GM23338 (cell line): ENCODE measurements at regions not wholly inside any gene's neighbourhood (a gene's known extent, or its start where the extent isn't known, plus 50 kb on each side); places are given as distances from the start of the nearest gene placed in this dataset.

ENCODE experiments used
- ATAC-seq: fragments of 200-7000 bp; cut with Tn5 transposase; 3 replicates; pipeline ENCODE4 v1.9.1; 2020
- DNase-seq: peaks from one replicate; pipeline ENCODE4 v3.0.0-alpha.2; 2015; ENCODE audit warnings: low spot score
- H2AFZ ChIP-seq: fragments of 200-600 bp; sonication (generic); 2 replicates; pipeline ENCODE4 v1.8.0; 2016; ENCODE audit warnings: antibody characterized with exemption, mild to moderate bottlenecking, moderate library complexity
- H3F3A ChIP-seq: fragments of 200-600 bp; sonication (generic); replicated peaks from 2 replicates; pipeline ENCODE4 v1.8.0; 2017; ENCODE audit warnings: antibody characterized with exemption, mixed run types, low read depth
- H3K27ac ChIP-seq: fragments of 200-600 bp; sonication (generic); 2 replicates; pipeline ENCODE4 v1.6.1; 2016; ENCODE audit warnings: low read depth
- H3K27me3 ChIP-seq: fragments of 200-600 bp; sonication (generic); 2 replicates; pipeline ENCODE4 v1.8.0; 2016; ENCODE audit warnings: mild to moderate bottlenecking, mixed run types, moderate library complexity; ENCODE audit not compliant: insufficient read depth
- H3K36me3 ChIP-seq: fragments of 200-600 bp; sonication (generic); 2 replicates; pipeline ENCODE4 v1.8.0; 2016; ENCODE audit warnings: mild to moderate bottlenecking; ENCODE audit not compliant: insufficient read depth
- H3K4me1 ChIP-seq: fragments of 200-600 bp; sonication (generic); 2 replicates; pipeline ENCODE4 v1.8.0; 2016; ENCODE audit warnings: mild to moderate bottlenecking, moderate library complexity; ENCODE audit not compliant: insufficient read depth
- H3K4me2 ChIP-seq: fragments of 200-600 bp; sonication (generic); 2 replicates; pipeline ENCODE4 v1.7.1; 2017; ENCODE audit warnings: mixed run types
- H3K4me3 ChIP-seq: fragments of 200-600 bp; sonication (generic); 2 replicates; pipeline ENCODE4 v1.6.1; 2016; ENCODE audit warnings: mixed run types
- H3K79me2 ChIP-seq: fragments of 200-600 bp; sonication (generic); replicated peaks from 2 replicates; pipeline ENCODE4 v1.8.0; 2017; ENCODE audit warnings: mild to moderate bottlenecking; ENCODE audit not compliant: insufficient read depth
- H3K9me2 ChIP-seq: fragments of 200-600 bp; sonication (generic); 2 replicates; pipeline ENCODE4 v1.8.0; 2017; ENCODE audit not compliant: insufficient read depth
- H4K20me1 ChIP-seq: fragments of 200-600 bp; sonication (generic); replicated peaks from 2 replicates; pipeline ENCODE4 v1.8.0; 2017; ENCODE audit warnings: mild to moderate bottlenecking; ENCODE audit not compliant: insufficient read depth
- H3K27ac Mint-ChIP-seq: 2 replicates; pipeline ENCODE4 v1.8.0; 2020; ENCODE audit warnings: inconsistent platforms, mild to moderate bottlenecking, moderate library complexity, mixed read lengths
- H3K27me3 Mint-ChIP-seq: 3 replicates; pipeline ENCODE4 v1.8.0; 2022; ENCODE audit warnings: low read depth, mild to moderate bottlenecking, moderate library complexity, mixed read lengths, inconsistent platforms; ENCODE audit not compliant: insufficient read depth, poor library complexity
- H3K36me3 Mint-ChIP-seq: 3 replicates; pipeline ENCODE4 v1.8.0; 2021; ENCODE audit warnings: low read depth, mild to moderate bottlenecking, inconsistent platforms, moderate library complexity, mixed read lengths
- H3K4me1 Mint-ChIP-seq: 3 replicates; pipeline ENCODE4 v1.8.0; 2020; ENCODE audit warnings: mild to moderate bottlenecking, inconsistent platforms, mixed read lengths
- H3K4me3 Mint-ChIP-seq: 3 replicates; pipeline ENCODE4 v1.8.0; 2021; ENCODE audit warnings: moderate library complexity, mild to moderate bottlenecking, inconsistent platforms, mixed read lengths
- H3K9me3 Mint-ChIP-seq: 3 replicates; pipeline ENCODE4 v1.8.0; 2020; ENCODE audit warnings: moderate library complexity, mild to moderate bottlenecking, inconsistent platforms, mixed read lengths
- CREB1 ChIP-seq: fragments of 250-450 bp; sonication (Bioruptor Pico); IDR thresholded peaks from 2 replicates; pipeline ENCODE4 v1.5.0; 2020; ENCODE audit warnings: low read depth, mild to moderate bottlenecking, moderate library complexity
- EZH2phosphoT487 ChIP-seq: fragments of 200-600 bp; sonication (generic); IDR thresholded peaks from one replicate; pipeline ENCODE4 v1.8.1; 2018; ENCODE audit warnings: antibody characterized with exemption; ENCODE audit not compliant: unreplicated experiment
- JUNB ChIP-seq: IDR thresholded peaks from one replicate; pipeline ENCODE4 v1.6.1; 2016; ENCODE audit warnings: antibody characterized with exemption; ENCODE audit not compliant: unreplicated experiment
- POLR2AphosphoS5 ChIP-seq: IDR thresholded peaks from 2 replicates; pipeline ENCODE4 v1.6.1; 2016; ENCODE audit warnings: antibody characterized with exemption, low read depth
- REST ChIP-seq: IDR thresholded peaks from one replicate; pipeline ENCODE4 v1.6.1; 2018; ENCODE audit warnings: antibody characterized with exemption; ENCODE audit not compliant: unreplicated experiment
- STAT1 ChIP-seq: IDR thresholded peaks from one replicate; pipeline ENCODE4 v1.6.1; 2016; ENCODE audit warnings: antibody characterized with exemption; ENCODE audit not compliant: unreplicated experiment
- TF ChIP-seq, protein P1 (sequence below), 2 experiments: fragments of 200-600 bp in 1 of 2; sonication (generic) in 1 of 2; conservative IDR thresholded peaks; 2 replicates each; pipeline versions ENCODE4 v1.5.1 to v1.6.1; 2016 to 2017; ENCODE audit warnings: antibody characterized with exemption in 2 of 2, low read depth in 2 of 2, mild to moderate bottlenecking in 2 of 2, moderate library complexity in 1 of 2

DNA sequence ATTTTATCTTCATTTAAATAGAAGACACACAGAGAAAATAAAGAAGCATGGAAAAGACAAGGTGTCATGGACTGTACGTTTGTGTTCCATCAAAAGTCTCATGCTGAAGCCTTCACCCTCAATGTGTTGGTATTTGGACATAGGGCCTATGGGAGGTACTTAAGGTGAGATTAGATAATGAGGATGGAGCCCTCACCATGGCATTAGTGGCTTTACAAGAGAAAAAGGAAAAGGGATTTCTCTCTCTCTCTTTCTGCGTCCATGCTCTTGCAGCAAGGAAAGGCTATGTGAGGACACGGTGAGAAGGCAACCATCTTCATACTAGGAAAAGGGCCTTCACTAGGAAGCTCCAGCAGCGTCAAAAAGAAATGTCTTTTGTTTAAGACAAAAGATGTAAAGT lies 797.0 kb upstream of the CDH10 start:
- H3K4me3 ChIP-seq: peak overlapping the region; percentile 77
- peaks cover 48% of the 10 kb centered on the region; the same call in 1 of the 2 replicates for H3K36me3 ChIP-seq
- Mint-ChIP-seq H3K36me3 (peaks cover 79% of the 10 kb centered on the region), H3K9me3 (peaks cover 5% of the 10 kb centered on the region; the same call in 1 of the 3 replicates), H3K27me3 (peaks cover 18% of the 10 kb centered on the region), H3K27ac (peak overlapping the region; percentile 93), H3K4me1 (peaks cover 31% of the 10 kb centered on the region), H3K4me3 (peak overlapping the region; percentile 97)
- DNase-seq (no peak), ATAC-seq (peak; percentile 56)
- peaks cover 98% of the 10 kb centered on the region for H3K79me2 ChIP-seq
- H2AFZ ChIP-seq: no peak overlapping the region
- no peaks in the 10 kb centered on the region for H3K27me3 ChIP-seq
- H3K4me2 ChIP-seq: peak overlapping the region; percentile 81
- H3F3A ChIP-seq: no peaks in the 10 kb centered on the region
- peaks cover 43% of the 10 kb centered on the region for H4K20me1 ChIP-seq
- TF ChIP-seq REST (no peak), POLR2AphosphoS5 (peak; percentile 48; the same call in 1 of the 2 replicates)
- TF ChIP-seq, protein P1, sequence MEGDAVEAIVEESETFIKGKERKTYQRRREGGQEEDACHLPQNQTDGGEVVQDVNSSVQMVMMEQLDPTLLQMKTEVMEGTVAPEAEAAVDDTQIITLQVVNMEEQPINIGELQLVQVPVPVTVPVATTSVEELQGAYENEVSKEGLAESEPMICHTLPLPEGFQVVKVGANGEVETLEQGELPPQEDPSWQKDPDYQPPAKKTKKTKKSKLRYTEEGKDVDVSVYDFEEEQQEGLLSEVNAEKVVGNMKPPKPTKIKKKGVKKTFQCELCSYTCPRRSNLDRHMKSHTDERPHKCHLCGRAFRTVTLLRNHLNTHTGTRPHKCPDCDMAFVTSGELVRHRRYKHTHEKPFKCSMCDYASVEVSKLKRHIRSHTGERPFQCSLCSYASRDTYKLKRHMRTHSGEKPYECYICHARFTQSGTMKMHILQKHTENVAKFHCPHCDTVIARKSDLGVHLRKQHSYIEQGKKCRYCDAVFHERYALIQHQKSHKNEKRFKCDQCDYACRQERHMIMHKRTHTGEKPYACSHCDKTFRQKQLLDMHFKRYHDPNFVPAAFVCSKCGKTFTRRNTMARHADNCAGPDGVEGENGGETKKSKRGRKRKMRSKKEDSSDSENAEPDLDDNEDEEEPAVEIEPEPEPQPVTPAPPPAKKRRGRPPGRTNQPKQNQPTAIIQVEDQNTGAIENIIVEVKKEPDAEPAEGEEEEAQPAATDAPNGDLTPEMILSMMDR (conservative IDR thresholded peaks at IDR 0.05; ENCODE audit: low read depth in 2 of 2): no peak
- H3K9me2 ChIP-seq: no peaks in the 10 kb centered on the region
- H3K27ac ChIP-seq: no peak overlapping the region
- peaks cover 32% of the 10 kb centered on the region for H3K4me1 ChIP-seq

GRCh38 chr5:25439025-25439424 lies 794.2 kb upstream of the CDH10 start:
- no peaks in the 10 kb centered on the region for H3F3A ChIP-seq
- Mint-ChIP-seq H3K27ac (peak overlapping the region; percentile 62; the same call in 1 of the 2 replicates), H3K36me3 (peaks cover 88% of the 10 kb centered on the region), H3K4me3 (peak overlapping the region; percentile 75), H3K4me1 (peaks cover 46% of the 10 kb centered on the region), H3K27me3 (peaks cover 3% of the 10 kb centered on the region), H3K9me3 (no peaks in the 10 kb centered on the region)
- H3K4me1 ChIP-seq: peaks cover 38% of the 10 kb centered on the region
- H3K27ac ChIP-seq: peak overlapping the region; percentile 2; the same call in 1 of the 2 replicates
- H3K4me2 ChIP-seq: peak overlapping the region; percentile 73
- peaks cover 100% of the 10 kb centered on the region for H3K79me2 ChIP-seq
- peaks cover 71% of the 10 kb centered on the region for H4K20me1 ChIP-seq
- no peaks in the 10 kb centered on the region for H3K9me2 ChIP-seq
- no peak overlapping the region for H2AFZ ChIP-seq
- H3K27me3 ChIP-seq: no peaks in the 10 kb centered on the region
- ATAC-seq: peak; percentile 66
- H3K36me3 ChIP-seq: peaks cover 52% of the 10 kb centered on the region; the same call in 1 of the 2 replicates
- H3K4me3 ChIP-seq: peak overlapping the region; percentile 44
- no peak for DNase-seq
- TF ChIP-seq EZH2phosphoT487 (no peak), REST (no peak), JUNB (no peak), CREB1 (CRISPR knock-in tag) (no peak), POLR2AphosphoS5 (no peak), STAT1 (no peak)
- TF ChIP-seq, protein P1 (conservative IDR thresholded peaks at IDR 0.05; ENCODE audit: low read depth in 2 of 2): no peak
